K562 (cell line): ENCODE measurements at regions not wholly inside any gene's neighbourhood (a gene's known extent, or its start where the extent isn't known, plus 50 kb on each side); places are given as distances from the start of the nearest gene placed in this dataset.

Experiments
- ATAC-seq: fragments of 200-7000 bp; cut with Tn5 transposase; 3 replicates; pipeline ENCODE4 v1.9.1; 2020; ENCODE audit warnings: moderate library complexity
- BruUV-seq: library from RNA; stranded (reverse); fragments of 400-500 nt; replicated peaks from 2 replicates; lab custom pipeline; 2021; lab: Mats Ljungman, UMichigan
- CTCF ChIA-PET: fragments of 300-600 bp; formaldehyde crosslinking; extraction: SDS; loops from one replicate; lab custom pipeline; 2021; ENCODE audit warnings: low intra/inter-chr PET ratio; lab: Yijun Ruan, JAX
- POLR2A ChIA-PET: fragments of 300-600, 350-650 bp; sonication (Branson Sonifier 250); formaldehyde crosslinking; extraction: SDS; loops from one replicate; lab custom pipeline; 2021; ENCODE audit warnings: antibody characterized with exemption, inconsistent platforms; lab: Yijun Ruan, JAX
- DNase-seq, 4 experiments: peaks; one replicate each; pipeline versions ENCODE4 v3.0.0 to v3.0.0-alpha.2; 2011 to 2018; ENCODE audit warnings: low spot score in 3 of 4, mixed read lengths in 3 of 4; ENCODE audit errors: extremely low read depth in 1 of 4
- FAIRE-seq: peaks from 2 replicates; lab custom pipeline; 2011; peaks lifted over from hg19 to GRCh38; lab: Jason Lieb, UNC
- H2AFZ ChIP-seq: 2 replicates; pipeline ENCODE4 v1.6.0; 2011; ENCODE audit warnings: low read depth, low read length, control low read depth, inconsistent platforms
- H3K27ac ChIP-seq: fragments of 200-600 bp; 3 replicates; pipeline ENCODE4 v1.8.0; 2011; ENCODE audit warnings: low read depth, mild to moderate bottlenecking, control low read depth, inconsistent platforms, low read length, moderate library complexity, mixed read lengths; ENCODE audit errors: extremely low read depth
- H3K27me3 ChIP-seq, 2 experiments: fragments of 300-600 bp in 1 of 2; 2 replicates in 1 of 2; 3 replicates in 1 of 2; pipeline versions ENCODE4 v1.6.0 to v1.8.0; 2011; ENCODE audit warnings: inconsistent platforms in 2 of 2, low read length in 2 of 2, mild to moderate bottlenecking in 1 of 2, mixed read lengths in 1 of 2, moderate library complexity in 1 of 2; ENCODE audit not compliant: control insufficient read depth in 2 of 2, insufficient read depth in 2 of 2
- H3K36me3 ChIP-seq: fragments of 300-600 bp; 3 replicates; pipeline ENCODE4 v1.8.0; 2011; ENCODE audit warnings: mild to moderate bottlenecking, low read length, inconsistent platforms; ENCODE audit not compliant: control insufficient read depth, insufficient read depth
- H3K4me1 ChIP-seq, 2 experiments: fragments of 200-600 bp in 1 of 2; replicated peaks in 1 of 2; 2 replicates in 1 of 2; 3 replicates in 1 of 2; pipeline versions ENCODE4 v1.5.1 to v1.8.0; 2011; ENCODE audit warnings: inconsistent platforms in 2 of 2, low read length in 2 of 2, mild to moderate bottlenecking in 1 of 2, mixed read lengths in 1 of 2, moderate library complexity in 1 of 2; ENCODE audit not compliant: control insufficient read depth in 2 of 2, insufficient read depth in 2 of 2
- H3K4me2 ChIP-seq: 2 replicates; pipeline ENCODE4 v1.6.1; 2011; ENCODE audit warnings: low read length, control low read depth, inconsistent platforms, mixed read lengths; ENCODE audit not compliant: insufficient read depth
- H3K4me3 ChIP-seq: fragments of 200-600 bp; sonication (generic), shearing (Covaris generic); 2 replicates; pipeline ENCODE4 v1.5.1; 2016; ENCODE audit warnings: control low read depth, inconsistent platforms
- H3K79me2 ChIP-seq: fragments of 200-600 bp; 3 replicates; pipeline ENCODE4 v1.8.0; 2011; ENCODE audit warnings: low read length, inconsistent platforms; ENCODE audit not compliant: control insufficient read depth, insufficient read depth
- H3K9ac ChIP-seq, 2 experiments: 2 replicates each; pipeline versions ENCODE4 v1.6.0 to v1.6.1; 2011; ENCODE audit warnings: low read depth in 2 of 2, low read length in 2 of 2, control low read depth in 1 of 2, inconsistent platforms in 1 of 2, mild to moderate bottlenecking in 1 of 2, mixed read lengths in 1 of 2; ENCODE audit not compliant: insufficient read depth in 1 of 2
- H3K9me1 ChIP-seq: one replicate; pipeline ENCODE4 v1.6.0; 2011; ENCODE audit warnings: inconsistent platforms, mild to moderate bottlenecking, low read length, moderate library complexity; ENCODE audit not compliant: control insufficient read depth, insufficient read depth
- H3K9me3 ChIP-seq: replicated peaks from 2 replicates; pipeline ENCODE4 v1.5.1; 2011; ENCODE audit warnings: low read depth, low read length, inconsistent platforms; ENCODE audit not compliant: control insufficient read depth, insufficient read depth
- H4K20me1 ChIP-seq: replicated peaks from 2 replicates; pipeline ENCODE4 v1.6.1; 2011; ENCODE audit warnings: low read length, inconsistent platforms, mixed read lengths; ENCODE audit not compliant: control insufficient read depth, insufficient read depth
- BCOR ChIP-seq: fragments of 450-650 bp; IDR thresholded peaks from 2 replicates; pipeline ENCODE4 v1.6.1; 2016
- BMI1 ChIP-seq: fragments of 150-350 bp; IDR thresholded peaks from 2 replicates; pipeline ENCODE4 v1.6.1; 2014; ENCODE audit warnings: low read length
- DPF2 ChIP-seq: fragments of 450-650 bp; IDR thresholded peaks from 2 replicates; pipeline ENCODE4 v1.6.1; 2016
- GABPB1 ChIP-seq: sonication (generic); formaldehyde crosslinking; IDR thresholded peaks from 2 replicates; pipeline ENCODE4 v1.8.0; 2022; ENCODE audit warnings: mild to moderate bottlenecking, missing genetic modification reagents
- KDM1A ChIP-seq, 2 experiments: fragments of 450-650 bp; IDR thresholded peaks; 2 replicates each; pipeline ENCODE4 v1.6.1; 2016; ENCODE audit warnings: mild to moderate bottlenecking in 2 of 2
- MTF1 ChIP-seq: fragments of 250-450 bp; sonication (Bioruptor Pico); IDR thresholded peaks from 2 replicates; pipeline ENCODE4 v1.9.0; 2021; ENCODE audit warnings: moderate library complexity, mild to moderate bottlenecking, inconsistent platforms, borderline replicate concordance
- PBX2 ChIP-seq, 2 experiments: IDR thresholded peaks in 1 of 2; conservative IDR thresholded peaks in 1 of 2; 2 replicates each; pipeline ENCODE4 v1.6.1; 2016; ENCODE audit warnings: low read depth in 2 of 2, mild to moderate bottlenecking in 1 of 2, missing compliant biosample characterization in 1 of 2, missing genetic modification characterization in 1 of 2, moderate library complexity in 1 of 2
- PHB ChIP-seq: fragments of 250-450 bp; sonication (Bioruptor Pico); IDR thresholded peaks from 2 replicates; pipeline ENCODE4 v1.5.0; 2021
- RBM34 ChIP-seq: fragments of 200-400 bp; formaldehyde crosslinking; IDR thresholded peaks from 2 replicates; pipeline ENCODE4 v1.6.1; 2018; ENCODE audit warnings: low read length, borderline replicate concordance; ENCODE audit not compliant: insufficient read depth
- TAF7 ChIP-seq: fragments of 450-650 bp; IDR thresholded peaks from 2 replicates; pipeline ENCODE4 v1.6.1; 2016; ENCODE audit warnings: missing genetic modification characterization, missing compliant biosample characterization
- ZNF23 ChIP-seq: fragments of 250-450 bp; sonication (Bioruptor Pico); IDR thresholded peaks from 2 replicates; pipeline ENCODE4 v1.4.0; 2020; ENCODE audit warnings: mild to moderate bottlenecking
- ZNF76 ChIP-seq: fragments of 250-450 bp; sonication (Bioruptor Pico); IDR thresholded peaks from 2 replicates; pipeline ENCODE4 v1.4.0; 2020; ENCODE audit warnings: mild to moderate bottlenecking, moderate library complexity, borderline replicate concordance
- ZNF778 ChIP-seq: fragments of 450-650 bp; formaldehyde crosslinking; IDR thresholded peaks from 2 replicates; pipeline ENCODE4 v1.4.0; 2020; ENCODE audit warnings: mild to moderate bottlenecking, moderate library complexity
- WGBS: fragments of 100-300 bp; shearing (Covaris generic); methylation state at CpG from one replicate; pipeline ENCODE4 v1.1.6; 2016; ENCODE audit warnings: low coverage, mixed read lengths; ENCODE audit not compliant: insufficient coverage; ENCODE audit errors: missing lambda C conversion rate; 5-methylcytosine and 5-hydroxymethylcytosine counted together
- in situ Hi-C: fragments of 300-500 bp; cut with MboI; formaldehyde crosslinking; loops from 4 replicates; pipeline ENCODE4 v1.15.0; 2018; ENCODE audit warnings: inconsistent platforms, mixed read lengths
- intact Hi-C: fragments of 100-400 bp; cut with micrococcal nuclease; formaldehyde crosslinking; loops from 2 replicates; pipeline ENCODE4 v1.14.2; 2022

- BruUV-seq: no TSS peak
- no peak for ATAC-seq
- Histone ChIP-seq H3K27ac (no peak overlapping the region), H3K9me3 (no peaks in the 10 kb centered on the region), H3K4me2 (no peak overlapping the region), H3K36me3 (no peaks in the 10 kb centered on the region), H3K4me1 (no peaks in the 10 kb centered on the region), H3K9me1 (no peaks in the 10 kb centered on the region), H4K20me1 (peaks cover 4% of the 10 kb centered on the region), H3K79me2 (no peaks in the 10 kb centered on the region), H2AFZ (no peak overlapping the region), H3K27me3 (peaks cover 50 to 90% of the 10 kb centered on the region in 2 experiments), H3K9ac (no peak overlapping the region), H3K4me3 (no peak overlapping the region)
- DNase-seq: no peak
- TF ChIP-seq DPF2: no peak
- no peak for TF ChIP-seq BCOR
- TF ChIP-seq GABPB1: no peak
- no peak for TF ChIP-seq ZNF76
- TF ChIP-seq ZNF778 (CRISPR knock-in tag): no peak
- CTCF ChIA-PET: no interaction called here
- intact Hi-C loops: no loop called here
- POLR2A ChIA-PET: interaction anchor here (0.6 to 1.2 kb wide), 2 partner anchors 15 to 75 kb away, joined by 4 read pairs; no protein-coding TSS in a partner anchor
- no peak for FAIRE-seq
- 1% methylated on average over 9 of the region's 9 CpGs for WGBS
- in situ Hi-C loops: no loop called here
These were observed 134.7 kb upstream of the FAM20C start for GRCh38 chr7:57482-58255.

- no peaks in the 10 kb centered on the region for H3K9me3 ChIP-seq
- DNase-seq (no peak), FAIRE-seq (no peak), ATAC-seq (no peak)
- peaks cover 50 to 96% of the 10 kb centered on the region in 2 experiments for H3K27me3 ChIP-seq
- no peaks in the 10 kb centered on the region for H3K4me1 ChIP-seq
- H3K4me2 ChIP-seq: no peak overlapping the region
- no peak for TF ChIP-seq BMI1
- TF ChIP-seq KDM1A (IDR thresholded peaks at IDR 0.05): no peak
- no peak for TF ChIP-seq RBM34
- TF ChIP-seq TAF7: no peak
- no peak for TF ChIP-seq PHB
- no peak for TF ChIP-seq MTF1 (CRISPR knock-in tag)
- TF ChIP-seq PBX2 (CRISPR knock-in tag; IDR thresholded peaks at IDR 0.05; ENCODE audit: low read depth): no peak
- TF ChIP-seq PBX2 (tag; conservative IDR thresholded peaks at IDR 0.05; ENCODE audit: low read depth): no peak
- TF ChIP-seq ZNF23: no peak
- H2AFZ ChIP-seq: no peak overlapping the region
- no peak overlapping the region for H3K4me3 ChIP-seq
- no peaks in the 10 kb centered on the region for H3K79me2 ChIP-seq
- no peaks in the 10 kb centered on the region for H3K36me3 ChIP-seq
- CTCF ChIA-PET: no interaction called here
- H3K27ac ChIP-seq: no peak overlapping the region
- no peaks in the 10 kb centered on the region for H3K9me1 ChIP-seq
- no peak overlapping the region for H3K9ac ChIP-seq
- intact Hi-C loops: no loop called here
- in situ Hi-C loops: no loop called here
- peaks cover 4% of the 10 kb centered on the region for H4K20me1 ChIP-seq
- WGBS: under 1% methylated on average over 7 of the region's 7 CpGs
- BruUV-seq: no TSS peak
- POLR2A ChIA-PET: interaction anchor here (0.6 to 1.2 kb wide), 2 partner anchors 16 to 74 kb away, joined by 4 read pairs; no protein-coding TSS in a partner anchor
These were observed 134.1 kb upstream of the FAM20C start for GRCh38 chr7:58316-58715.
